ENCODE measurements at regions not wholly inside any gene's neighbourhood (a gene's known extent, or its start where the extent isn't known, plus 50 kb on each side); places are given as distances from the start of the nearest gene placed in this dataset.
"Not testable (repeated sequence)": the region's sequence is repeated elsewhere in the genome, so short reads cannot be mapped to it uniquely, and the experiment has no call there.

GRCh38 chr2:83186105-83186760 is 1272.8 kb downstream of the SUCLG1 start:
- intact Hi-C loops (cut with micrococcal nuclease) = no loop called here

- intact Hi-C loops (cut with micrococcal nuclease) = not testable (repeated sequence)
Observed at GRCh38 chr2:83180862-83181530, 1278.1 kb downstream of the SUCLG1 start.

- intact Hi-C loops (cut with micrococcal nuclease) = no loop called here
Observed at GRCh38 chr2:83176539-83176938, 1282.5 kb downstream of the SUCLG1 start.

GRCh38 chr2:83172841-83173240 is 1286.2 kb downstream of the SUCLG1 start:
- intact Hi-C loops (cut with micrococcal nuclease) = no loop called here

- intact Hi-C loops (cut with micrococcal nuclease) = no loop called here
Observed at GRCh38 chr2:83168377-83168776, 1290.7 kb downstream of the SUCLG1 start.

- intact Hi-C loops (cut with micrococcal nuclease) = no loop called here
Observed at GRCh38 chr2:83162421-83162820, 1296.7 kb downstream of the SUCLG1 start.

GRCh38 chr2:83160571-83160970 is 1298.5 kb downstream of the SUCLG1 start:
- intact Hi-C loops (cut with micrococcal nuclease) = no loop called here

GRCh38 chr2:83155826-83156225 is 1303.3 kb downstream of the SUCLG1 start:
- intact Hi-C loops (cut with micrococcal nuclease) = no loop called here

GRCh38 chr2:83143946-83144345 is 1315.1 kb downstream of the SUCLG1 start:
- intact Hi-C loops (cut with micrococcal nuclease) = no loop called here

GRCh38 chr2:83142934-83143333 is 1316.1 kb downstream of the SUCLG1 start:
- intact Hi-C loops (cut with micrococcal nuclease) = no loop called here

- intact Hi-C loops (cut with micrococcal nuclease) = no loop called here
Observed at GRCh38 chr2:83115606-83116005, 1343.5 kb downstream of the SUCLG1 start.

GRCh38 chr2:83115155-83115554 is 1343.9 kb downstream of the SUCLG1 start:
- intact Hi-C loops (cut with micrococcal nuclease) = no loop called here

- intact Hi-C loops (cut with micrococcal nuclease) = no loop called here
Observed at GRCh38 chr2:83113953-83114352, 1345.1 kb downstream of the SUCLG1 start.

- intact Hi-C loops (cut with micrococcal nuclease) = no loop called here
Observed at GRCh38 chr2:83112858-83113257, 1346.2 kb downstream of the SUCLG1 start.

GRCh38 chr2:83109284-83109683 is 1349.8 kb downstream of the SUCLG1 start:
- intact Hi-C loops (cut with micrococcal nuclease) = no loop called here

GRCh38 chr2:83106853-83107252 is 1352.2 kb downstream of the SUCLG1 start:
- intact Hi-C loops (cut with micrococcal nuclease) = no loop called here

GRCh38 chr2:83104202-83104601 is 1354.9 kb downstream of the SUCLG1 start:
- intact Hi-C loops (cut with micrococcal nuclease) = no loop called here

GRCh38 chr2:83103613-83104012 is 1355.5 kb downstream of the SUCLG1 start:
- intact Hi-C loops (cut with micrococcal nuclease) = no loop called here

GRCh38 chr2:83089051-83089450 is 1370.0 kb downstream of the SUCLG1 start:
- intact Hi-C loops (cut with micrococcal nuclease) = not testable (repeated sequence)

- intact Hi-C loops (cut with micrococcal nuclease) = no loop called here
Observed at GRCh38 chr2:83085869-83086268, 1373.2 kb downstream of the SUCLG1 start.

- intact Hi-C loops (cut with micrococcal nuclease) = no loop called here
Observed at GRCh38 chr2:83081826-83082690, 1377.0 kb downstream of the SUCLG1 start.

GRCh38 chr2:83079007-83079406 is 1380.1 kb downstream of the SUCLG1 start:
- intact Hi-C loops (cut with micrococcal nuclease) = no loop called here
